ENCODE measurements at regions not wholly inside any gene's neighbourhood (a gene's known extent, or its start where the extent isn't known, plus 50 kb on each side); places are given as distances from the start of the nearest gene placed in this dataset.

DNA sequence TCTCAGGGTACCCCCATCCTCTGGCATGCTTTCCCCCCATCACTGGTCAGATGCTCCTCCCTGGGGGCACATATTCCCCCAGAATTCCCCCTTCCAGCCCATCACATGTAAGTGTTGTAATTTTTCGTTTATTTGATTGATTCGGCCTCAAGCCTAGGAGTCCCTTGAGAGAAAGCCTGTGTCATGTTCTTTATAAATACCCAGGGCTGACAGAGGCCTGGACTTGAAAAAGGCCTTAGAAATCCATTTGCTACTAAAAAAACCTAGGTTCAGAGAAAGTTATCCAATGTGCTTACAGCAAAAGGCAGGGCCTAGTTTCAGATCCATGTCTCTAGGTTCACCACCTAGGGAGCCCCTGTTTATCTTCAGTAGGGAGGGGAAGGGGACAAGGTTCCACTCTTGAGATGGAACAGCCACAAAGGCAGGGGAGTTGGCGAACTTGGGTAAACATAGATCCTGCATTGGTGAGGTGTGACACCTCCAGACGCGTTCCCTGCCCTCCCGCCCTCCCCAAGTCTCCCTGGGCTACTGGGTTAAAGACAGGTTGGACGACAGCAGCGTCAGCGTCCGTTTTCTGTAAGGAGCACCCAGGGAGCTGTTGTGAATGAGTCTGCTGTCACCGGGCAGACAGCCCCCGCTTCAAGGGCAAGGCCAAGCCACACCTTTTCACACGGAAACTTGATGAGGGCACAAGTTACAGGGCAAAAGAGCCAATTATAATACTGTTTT is 147.8 kb downstream of the EN1 start:
- no peak for DNase-seq (ENCODE audit: low read depth in 2 of 2)

DNA sequence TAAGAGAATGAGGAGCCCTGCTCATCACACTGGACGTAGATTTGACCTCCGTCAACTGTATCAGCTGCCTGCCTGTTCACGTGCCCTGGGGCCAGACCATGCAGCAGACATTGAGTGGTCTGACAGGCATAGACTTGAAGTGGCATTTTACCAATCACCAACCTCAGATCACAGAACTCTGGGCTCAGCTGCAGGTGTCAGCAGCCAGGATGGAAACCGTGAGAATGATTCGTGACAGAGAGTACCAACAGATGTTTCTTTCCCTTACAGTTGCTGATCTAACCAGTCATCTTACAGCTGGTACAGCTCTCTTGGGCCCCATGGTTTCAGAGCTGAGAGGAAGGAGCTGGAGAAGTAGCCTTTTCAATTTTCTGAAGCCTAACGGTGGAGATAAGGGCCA is 148.9 kb downstream of the EN1 start:
- DNase-seq (ENCODE audit: low read depth in 2 of 2): no peak

DNA sequence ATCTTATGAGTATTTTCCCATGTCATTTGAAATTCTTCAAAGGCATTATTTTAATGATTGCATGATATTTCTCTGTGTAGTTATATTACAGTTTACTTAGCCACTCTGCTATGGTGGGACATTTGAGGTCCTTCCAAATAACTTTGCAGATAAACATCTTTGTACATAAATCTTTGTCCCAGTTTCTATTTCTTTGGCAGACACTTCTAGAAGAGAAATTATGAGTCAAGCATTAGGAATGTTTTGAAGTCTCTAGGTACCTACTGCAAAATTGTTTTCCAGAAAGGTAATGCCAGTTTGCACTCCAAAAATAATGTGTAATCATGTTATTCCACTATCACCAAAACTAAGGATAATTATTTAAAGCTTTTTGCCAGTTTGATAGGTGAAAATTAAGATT is 149.7 kb downstream of the EN1 start:
- no peak for DNase-seq (ENCODE audit: low read depth in 2 of 2)

DNA sequence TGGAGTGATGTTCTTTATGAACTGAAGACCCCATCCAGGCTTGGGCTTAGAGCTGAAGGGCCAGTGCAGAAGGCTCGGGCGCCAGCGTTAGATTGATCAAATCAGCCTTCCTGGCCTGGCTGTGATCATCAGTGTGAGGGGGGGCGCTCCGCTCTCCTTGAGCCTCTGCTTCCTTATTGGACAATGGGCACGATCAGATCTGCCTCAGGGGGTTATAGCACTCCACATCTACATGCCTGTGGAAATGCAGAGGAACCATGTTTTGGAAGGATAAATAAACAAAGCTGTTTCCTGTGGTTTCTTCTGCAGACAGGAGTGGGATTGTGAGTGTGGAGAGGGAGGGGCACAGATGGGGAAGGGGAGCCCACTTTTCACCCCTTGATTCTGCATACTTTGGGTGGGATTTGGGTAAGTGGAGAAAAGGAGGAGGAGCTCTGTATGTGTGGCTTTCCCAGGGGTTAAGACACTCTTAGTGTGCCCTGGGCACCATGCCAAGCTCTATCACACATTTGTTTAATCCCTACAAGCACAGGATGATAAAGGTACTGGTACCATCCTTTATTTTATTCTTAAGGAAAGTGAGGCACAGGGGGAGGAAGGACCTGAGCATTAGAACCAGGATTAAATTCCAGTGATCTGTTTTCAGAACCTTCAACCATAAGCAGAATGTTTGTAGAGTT is 150.5 kb downstream of the EN1 start:
- DNase-seq (ENCODE audit: low read depth in 2 of 2): no peak

DNA sequence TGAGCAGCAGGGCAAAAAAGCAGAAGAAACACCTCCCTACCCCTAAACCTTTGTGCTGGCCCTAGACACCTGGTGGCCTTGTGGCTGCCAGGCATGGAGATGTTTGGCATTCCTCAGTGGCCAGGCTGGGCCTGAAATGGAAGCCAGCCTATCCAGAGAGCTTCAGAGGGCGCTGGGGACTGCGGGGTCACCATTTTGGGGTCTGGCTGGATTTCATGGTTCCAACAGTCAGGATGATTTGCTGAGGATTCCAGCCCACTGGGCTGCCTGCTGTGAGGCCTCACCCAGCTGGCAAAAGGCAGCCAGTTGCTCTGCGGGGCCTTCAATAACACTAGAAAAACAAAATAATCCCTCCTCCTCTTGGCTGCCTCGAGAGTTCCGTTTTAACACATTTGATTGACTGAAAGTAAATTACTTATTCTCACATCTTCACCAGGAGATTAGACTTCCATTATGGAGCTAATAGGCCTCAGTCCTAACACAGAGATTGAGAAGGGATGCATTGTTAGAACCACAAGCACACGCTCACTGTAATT is 154.1 kb downstream of the EN1 start:
- DNase-seq (ENCODE audit: low read depth in 2 of 2): no peak

DNA sequence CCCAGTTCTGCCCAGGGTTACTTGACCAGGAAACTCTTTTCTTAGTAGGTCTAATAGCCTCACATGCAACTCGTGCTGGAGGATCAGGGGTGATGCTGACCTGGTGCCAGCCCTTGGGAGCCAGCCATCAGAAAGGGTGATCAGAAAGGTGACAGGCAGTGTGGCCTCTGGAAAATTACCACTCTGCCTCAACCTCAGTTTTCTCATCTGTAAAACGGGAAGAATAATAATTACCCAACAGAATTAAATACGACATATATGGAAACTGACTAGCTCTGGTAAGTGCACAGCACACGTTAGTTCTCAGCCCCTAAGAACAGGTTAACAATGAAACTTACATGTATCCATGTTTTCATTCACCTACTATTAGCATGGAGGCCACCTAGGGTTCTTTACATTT is 157.6 kb downstream of the EN1 start:
- DNase-seq (ENCODE audit: low read depth in 2 of 2): no peak

DNA sequence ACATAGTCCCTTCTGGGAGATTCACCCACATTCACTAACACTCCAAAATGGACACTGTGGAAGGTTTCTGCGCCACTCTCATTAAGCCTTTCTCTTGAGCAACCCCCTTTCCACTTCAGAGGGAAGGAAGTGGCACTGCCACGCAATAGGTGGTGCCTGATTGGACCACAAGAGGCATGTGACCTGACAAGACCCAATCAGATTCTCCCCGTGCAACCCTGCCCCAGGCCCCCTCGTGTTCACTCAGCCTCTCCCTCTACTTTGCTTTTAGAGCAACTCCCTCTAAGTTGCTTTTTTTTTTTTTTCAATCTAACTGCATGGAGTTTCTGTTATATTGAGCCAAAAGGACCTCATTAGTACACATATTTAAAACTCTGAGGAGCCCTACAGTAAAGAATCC is 158.0 kb downstream of the EN1 start:
- DNase-seq (ENCODE audit: low read depth in 2 of 2): no peak

DNA sequence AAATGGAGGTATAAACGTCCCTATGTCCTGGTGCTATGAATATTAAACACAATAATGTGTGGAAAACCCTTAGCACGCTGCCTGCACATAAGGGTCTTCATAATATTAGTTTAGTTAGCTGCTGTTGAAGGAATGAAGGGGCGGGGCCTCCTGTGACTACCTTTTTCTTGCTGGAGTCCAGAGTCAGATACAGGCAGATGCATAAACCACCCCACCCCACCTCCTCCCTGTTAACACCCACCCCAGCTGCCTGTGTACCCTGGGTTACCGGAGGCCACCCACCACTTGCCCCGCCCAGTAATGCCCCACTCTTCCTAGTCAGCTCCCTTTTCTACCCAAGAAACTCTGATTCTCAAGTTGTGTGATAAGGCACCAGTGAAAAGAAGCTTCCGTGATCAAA is 158.4 kb downstream of the EN1 start:
- DNase-seq (ENCODE audit: low read depth in 2 of 2): no peak

DNA sequence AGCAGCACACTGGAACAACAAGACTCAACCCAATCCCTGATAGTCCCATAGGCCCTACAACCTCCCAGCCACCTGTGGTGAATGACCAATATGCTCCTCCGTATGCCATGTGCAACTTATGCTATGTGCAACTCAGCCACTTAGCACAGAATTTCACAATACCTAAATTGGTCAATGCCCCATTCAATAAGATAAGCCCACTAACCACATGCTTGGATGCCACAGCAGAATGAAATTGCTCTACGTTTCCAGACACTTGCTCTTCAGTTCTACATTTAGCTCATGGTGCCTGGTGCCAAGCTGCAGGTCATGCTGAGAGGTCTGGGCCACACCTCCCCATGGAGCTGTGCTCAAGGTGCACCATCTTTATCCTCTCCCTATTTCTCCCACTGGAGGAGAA is 159.8 kb downstream of the EN1 start:
- DNase-seq (ENCODE audit: low read depth in 2 of 2): no peak

DNA sequence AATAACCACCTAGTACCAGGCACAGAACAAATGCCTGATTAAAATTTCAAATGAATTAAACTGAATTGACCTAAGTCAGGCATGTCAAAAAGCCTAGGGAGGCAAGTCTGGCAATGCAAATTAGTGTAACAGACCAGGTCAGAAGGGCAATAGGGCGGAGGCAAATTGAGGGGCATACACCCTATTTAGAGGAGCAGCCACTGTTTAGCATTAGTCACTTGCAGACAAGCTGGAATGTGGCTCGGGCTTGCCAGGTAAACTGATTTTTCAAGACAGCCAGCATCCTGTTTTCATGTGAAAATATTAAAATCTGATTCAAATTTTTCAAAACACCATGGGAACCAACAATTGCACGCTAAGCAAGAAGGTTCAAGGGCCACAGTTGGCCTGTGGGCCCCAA is 160.3 kb downstream of the EN1 start:
- no peak for DNase-seq (ENCODE audit: low read depth in 2 of 2)

DNA sequence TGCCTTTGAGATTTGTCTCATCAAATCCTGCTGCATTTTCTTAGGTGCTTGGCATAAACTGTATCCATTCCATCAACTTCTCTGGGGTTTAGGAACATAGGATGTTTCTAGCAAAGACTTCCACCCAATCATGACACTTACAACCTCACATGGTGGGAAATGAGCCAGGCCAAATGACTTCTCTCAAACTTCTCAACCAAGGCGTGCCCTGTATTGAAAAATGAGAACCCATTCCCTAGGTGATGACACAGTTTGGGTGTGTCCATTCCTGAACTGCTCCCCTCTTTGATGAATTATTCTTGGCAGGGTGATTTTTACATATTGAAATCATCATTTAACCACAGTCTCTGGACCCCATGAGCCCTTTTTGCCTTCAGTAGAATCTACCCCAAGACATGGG is 161.1 kb downstream of the EN1 start:
- no peak for DNase-seq (ENCODE audit: low read depth in 2 of 2)

DNA sequence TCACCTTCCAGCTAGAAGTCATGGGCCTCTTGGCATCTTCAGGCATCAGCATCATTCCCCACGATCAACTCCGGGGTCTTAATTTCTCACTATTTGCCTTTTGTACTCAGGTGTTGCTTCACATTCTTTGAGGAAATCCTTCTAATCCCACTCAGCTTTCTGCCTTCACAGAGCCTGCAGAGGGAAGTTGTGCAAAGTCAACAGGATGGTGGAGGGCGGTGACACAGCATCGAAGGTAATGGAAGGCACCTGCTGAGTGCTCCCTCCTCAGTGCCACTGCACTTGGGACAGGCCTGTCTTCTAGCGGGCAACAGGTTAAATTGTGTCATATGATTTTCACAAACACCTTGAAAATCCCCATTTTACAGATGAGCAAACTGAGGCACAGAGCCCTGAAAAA is 164.0 kb downstream of the EN1 start:
- DNase-seq (ENCODE audit: low read depth in 2 of 2): no peak

DNA sequence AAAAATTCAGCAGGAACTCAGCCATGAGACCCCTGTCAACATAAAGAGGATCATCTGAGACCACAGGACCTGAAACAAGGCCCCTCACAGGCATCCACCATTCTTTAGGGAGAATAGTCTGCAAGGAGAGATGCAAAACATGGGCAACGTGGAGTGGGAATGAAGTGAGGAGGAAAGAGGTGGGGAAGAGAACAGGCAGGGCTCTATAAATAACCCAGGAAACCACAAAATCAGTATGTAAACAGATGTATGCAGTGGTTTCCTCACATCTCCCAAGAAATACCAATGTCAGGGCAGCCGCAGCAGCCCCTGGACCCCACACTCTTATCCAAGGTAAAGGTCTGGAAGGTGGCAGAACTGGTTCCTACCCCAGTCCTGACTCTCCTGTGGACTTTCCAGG is 168.5 kb downstream of the EN1 start:
- no peak for DNase-seq (ENCODE audit: low read depth in 2 of 2)

DNA sequence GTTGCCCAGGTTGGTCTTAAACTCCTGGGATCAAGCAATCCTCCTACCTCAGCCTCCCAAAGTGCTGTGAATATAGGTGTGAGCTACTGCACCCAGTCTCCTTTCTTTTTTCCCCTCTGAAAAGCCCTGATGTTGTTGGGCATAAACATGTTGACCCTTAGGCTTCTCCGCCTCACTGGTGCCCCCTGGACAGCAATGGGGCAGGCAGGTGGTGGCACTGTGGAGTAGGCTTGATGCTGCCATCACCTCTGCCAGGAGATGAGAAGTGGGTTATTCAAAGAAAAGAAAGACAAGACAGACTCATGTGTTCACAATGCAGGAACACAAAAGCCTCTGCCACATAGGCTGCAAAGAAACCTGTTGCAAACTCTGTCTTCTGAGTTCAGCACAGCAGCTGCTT is 169.9 kb downstream of the EN1 start:
- DNase-seq (ENCODE audit: low read depth in 2 of 2): no peak

DNA sequence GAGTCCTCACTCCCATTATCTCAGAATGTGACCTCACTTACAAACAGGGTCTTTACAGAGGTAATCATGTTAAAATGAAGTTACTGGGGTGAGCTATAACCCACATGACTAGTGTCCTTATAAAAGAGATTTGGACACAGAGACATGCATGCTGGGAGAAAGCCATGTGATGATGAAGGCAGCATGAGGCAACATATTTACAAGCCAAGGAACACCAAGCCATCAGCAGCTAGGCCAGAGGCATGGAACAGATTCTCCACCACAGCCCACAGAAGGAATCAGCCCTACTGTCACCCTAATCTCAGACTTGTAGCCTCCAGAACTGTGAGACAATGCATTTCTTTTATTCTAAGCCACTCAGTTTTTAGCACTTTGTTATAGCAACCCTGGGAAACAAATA is 171.9 kb downstream of the EN1 start:
- DNase-seq (ENCODE audit: low read depth in 2 of 2): no peak

DNA sequence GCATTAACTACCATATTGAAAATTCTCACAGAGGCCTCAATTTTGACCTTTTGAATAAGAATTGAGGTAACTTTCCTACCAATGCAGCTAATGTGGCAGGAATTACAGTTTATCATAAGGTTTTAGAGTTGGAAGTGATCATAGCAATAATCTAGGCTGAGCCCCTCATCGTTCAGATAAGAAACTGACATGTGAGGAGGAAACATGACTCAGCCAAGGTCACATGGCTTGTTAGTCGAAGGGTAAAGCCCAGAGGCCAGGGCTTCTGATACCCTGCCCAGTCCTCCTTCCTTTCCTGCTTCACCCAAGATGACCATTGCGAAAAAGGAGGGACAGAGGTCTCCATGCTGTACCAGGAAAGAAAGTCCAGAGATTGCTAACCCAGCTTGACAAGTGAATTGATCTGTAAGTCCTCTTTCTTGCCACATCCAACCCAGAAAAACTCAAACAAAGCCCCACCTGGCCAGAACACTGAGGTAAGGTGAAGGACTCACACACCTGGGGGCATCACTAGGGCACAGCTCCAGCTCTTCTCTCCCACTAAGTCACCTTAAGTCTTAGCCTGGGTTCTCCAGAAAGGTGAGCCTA is 174.8 kb downstream of the EN1 start:
- DNase-seq (ENCODE audit: low read depth in 2 of 2): peak in 1 of 2 donors; percentile 13

DNA sequence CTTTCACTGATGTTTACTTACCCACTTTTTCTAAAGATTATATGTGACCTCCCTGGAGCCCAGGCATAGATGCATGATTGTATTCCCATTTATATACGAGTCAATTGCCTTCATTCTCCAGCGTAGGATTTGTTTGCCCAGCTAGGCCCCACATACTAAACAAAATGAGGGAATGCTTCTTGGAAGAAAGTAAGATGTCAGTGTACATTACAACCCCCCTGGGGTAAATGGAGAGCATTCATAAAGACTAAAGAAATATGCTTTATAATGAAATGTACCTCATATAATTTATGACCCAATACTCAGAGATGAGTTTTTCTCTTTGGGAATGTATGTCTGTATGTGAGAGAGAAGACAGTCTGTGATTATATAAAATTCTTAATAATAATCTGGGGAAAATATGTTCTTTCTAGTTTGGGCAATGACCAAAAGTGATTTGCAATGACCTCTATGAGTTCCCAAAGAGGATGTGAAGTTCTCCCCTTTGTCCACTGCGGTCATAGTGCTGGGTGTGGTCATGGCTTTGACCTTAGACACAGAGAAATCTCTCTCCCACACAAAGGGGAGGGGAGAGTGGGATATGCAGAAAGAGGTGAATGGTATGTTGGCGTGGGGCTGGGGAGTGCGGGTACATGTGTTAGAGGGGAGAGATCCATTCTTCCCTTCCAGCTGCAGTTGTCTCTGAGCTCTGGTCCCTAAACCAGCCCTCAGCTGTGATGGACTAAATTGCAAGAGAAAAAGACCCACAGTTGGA is 175.6 kb downstream of the EN1 start:
- DNase-seq (ENCODE audit: low read depth in 2 of 2): no peak

DNA sequence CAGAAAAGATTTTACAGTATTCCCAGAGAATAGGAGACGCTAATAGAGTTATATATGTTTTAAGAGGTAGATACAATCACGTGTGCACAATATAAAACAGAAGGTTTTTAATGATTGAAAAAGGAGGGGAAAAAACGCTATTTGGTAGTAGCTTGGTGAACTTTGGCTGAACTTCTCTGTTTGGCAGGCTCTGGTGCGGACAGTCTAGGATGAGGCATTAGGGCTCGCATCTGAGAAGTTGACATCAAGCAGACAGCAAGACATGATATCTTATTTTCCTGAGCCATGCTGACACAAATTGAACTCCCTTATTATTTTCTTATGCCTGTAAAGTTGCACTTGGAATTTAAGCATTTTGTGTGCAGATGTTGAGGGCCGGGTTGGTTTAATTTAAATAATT is 176.6 kb downstream of the EN1 start:
- no peak for DNase-seq (ENCODE audit: low read depth in 2 of 2)

DNA sequence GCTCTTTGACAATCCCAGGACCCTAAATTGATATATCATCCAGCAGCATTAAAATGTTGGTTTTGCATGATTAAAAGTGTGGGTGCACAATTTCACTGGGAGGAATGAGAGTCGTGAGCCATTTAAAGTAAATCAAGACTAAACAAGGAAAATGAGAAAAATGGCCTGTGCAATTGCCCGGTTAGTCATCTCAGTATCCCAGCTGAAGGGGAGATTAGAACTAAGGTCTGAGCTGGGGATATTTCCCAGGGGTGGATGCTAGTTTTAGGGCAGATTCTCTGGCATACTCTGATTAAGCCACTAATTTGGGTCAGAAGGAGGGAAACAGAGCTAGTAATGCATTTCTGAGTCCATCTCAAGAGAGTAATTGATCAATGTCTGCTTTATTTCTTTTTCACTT is 177.2 kb downstream of the EN1 start:
- DNase-seq (ENCODE audit: low read depth in 2 of 2): no peak

DNA sequence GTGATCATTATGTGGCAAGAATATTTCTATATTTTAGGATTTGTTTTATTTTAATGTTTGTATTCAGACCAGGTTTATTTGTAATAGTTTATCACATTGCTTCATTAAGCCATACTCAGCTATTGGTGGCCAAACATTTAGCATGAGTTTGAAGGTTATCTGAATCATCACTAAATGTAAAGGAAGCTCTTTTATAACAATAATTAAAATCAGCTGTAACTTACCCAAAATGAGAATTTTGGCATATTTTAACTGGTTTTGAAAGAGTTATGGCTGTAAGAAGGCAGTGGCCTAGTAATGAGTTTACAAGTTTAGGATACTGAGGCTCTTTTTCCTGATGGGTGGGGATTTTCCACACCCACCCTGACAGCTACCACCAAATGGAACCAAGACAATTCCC is 177.8 kb downstream of the EN1 start:
- DNase-seq (ENCODE audit: low read depth in 2 of 2): no peak

DNA sequence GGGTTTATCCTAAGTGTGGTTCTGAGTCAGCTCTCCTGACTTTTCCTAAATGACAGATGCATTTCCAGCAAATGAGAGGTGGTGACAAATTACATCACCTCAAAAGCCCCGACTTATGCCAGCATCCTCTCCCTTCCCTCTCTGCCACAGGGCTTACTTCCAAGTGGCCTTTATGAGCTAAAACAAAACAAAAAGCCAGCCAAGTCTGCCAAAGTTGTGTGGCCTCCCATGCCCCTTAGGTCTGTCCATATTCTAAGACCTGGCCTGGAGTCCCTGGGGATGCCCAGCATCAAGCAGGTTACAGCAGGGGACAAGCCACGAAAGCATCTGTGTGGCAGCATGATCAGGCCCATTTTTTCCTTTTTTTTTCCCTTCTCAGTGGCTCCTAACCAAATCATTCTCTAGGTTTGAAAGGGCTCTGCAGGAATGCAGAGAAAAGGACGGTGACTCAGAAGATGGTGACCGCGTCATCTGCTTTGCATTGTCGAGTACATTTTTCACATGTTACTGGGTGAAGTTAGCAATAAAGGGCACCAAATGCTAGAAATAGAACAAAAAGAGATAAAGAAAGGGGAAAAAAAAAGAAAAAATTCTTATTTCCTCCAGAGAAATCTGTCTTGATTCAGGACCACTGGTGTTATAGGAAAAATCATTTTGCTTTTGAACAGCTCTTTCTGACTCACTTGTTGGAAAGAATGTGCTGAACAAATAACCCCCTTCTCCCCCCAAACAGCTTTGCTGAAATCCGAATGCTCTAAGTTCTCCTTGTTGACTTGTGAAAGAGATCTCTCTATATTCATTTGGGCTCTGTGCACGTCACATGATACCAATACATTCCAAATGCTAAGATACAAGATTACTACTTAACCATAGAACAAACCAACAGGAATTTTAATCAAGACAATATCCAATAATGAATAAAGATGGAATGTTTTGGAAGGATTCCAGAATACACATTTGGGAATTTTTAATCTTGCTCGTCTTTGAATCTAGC is 178.7 kb downstream of the EN1 start:
- peak in 1 of 2 donors; percentile 45 for DNase-seq (ENCODE audit: low read depth in 2 of 2)
